Stromal cell of bone marrow (primary cell): ENCODE measurements at regions not wholly inside any gene's neighbourhood (a gene's known extent, or its start where the extent isn't known, plus 50 kb on each side); places are given as distances from the start of the nearest gene placed in this dataset.

Source experiments
- DNase-seq: peaks from one replicate; pipeline ENCODE4 v3.0.0-alpha.2; 2012; ENCODE audit warnings: low read depth

DNA sequence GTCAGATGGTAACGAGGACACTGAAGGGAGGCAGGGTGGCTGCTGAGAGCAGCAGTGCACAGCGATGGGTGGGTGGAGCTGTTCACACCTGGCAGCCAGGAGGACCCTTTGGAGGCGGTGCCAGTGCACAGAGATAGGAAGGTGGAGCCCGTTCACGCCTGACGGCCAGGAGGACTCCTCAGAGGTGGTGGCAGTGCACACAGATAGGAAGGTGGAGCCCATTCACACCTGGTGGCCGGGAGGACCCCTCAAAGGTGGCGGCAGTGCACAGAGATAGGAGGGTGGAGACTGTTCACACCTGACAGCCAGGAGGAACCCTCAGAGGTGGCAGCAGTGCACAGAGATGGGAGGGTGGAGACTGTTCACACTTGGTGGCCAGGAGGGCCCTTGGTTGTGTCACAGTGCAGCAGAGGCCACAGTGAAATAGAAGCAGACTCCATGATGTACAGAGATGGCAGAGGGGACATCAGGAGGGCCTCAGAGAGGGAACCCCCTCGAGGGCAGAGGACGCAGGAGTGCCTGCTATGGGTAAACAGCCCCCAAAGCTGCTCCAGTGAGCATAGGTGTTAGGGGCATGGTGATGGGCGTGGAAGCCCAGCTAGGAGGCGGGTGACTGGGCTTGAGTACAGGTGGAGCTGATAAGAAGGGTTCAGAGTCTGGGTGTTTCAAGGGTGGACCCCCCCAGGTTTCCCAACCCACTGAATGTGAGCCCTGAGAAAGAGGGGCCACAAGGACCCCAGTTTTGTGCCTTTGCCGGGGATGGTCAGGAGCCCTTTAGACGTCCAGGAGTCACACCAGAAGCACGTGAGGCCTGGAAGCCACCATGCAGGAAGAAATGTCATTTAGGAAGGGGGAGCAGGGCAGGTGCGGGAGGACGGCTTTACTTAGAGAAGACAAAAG, 566.7 kb downstream of the BRD1 start:
- no peak for DNase-seq

DNA sequence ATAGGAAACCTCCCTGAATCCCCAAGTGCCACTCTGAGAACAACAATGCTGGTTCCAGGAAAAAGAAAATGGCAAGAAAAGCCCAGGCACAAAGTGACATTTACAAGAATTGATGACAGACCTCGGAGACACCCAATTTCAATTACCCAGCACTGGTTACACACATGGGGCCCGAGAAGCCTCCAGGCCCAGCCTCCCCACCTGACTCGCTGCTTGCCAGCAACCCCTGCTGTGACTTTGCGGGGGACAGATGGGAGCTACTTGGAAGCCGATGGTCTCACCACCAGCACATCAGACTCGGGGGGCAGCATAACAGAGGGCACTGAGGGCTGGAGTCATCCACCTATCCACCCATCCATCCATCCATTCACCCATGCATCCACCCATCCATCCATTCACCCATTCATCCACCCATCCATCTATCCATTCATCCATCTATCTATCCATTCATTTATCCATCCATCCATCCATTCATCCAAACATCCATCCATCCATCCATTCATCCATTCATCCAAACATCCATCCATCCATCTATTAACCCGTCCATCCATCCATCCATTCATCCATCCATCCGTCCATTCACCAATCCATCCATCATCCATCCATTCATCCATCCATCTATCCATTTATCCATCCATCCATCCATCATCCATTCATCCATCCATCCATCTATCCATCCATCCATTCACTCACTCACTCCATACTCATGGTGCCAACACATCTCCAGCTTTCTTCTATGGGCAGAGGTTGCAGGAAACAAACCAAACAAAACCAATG, 567.6 kb downstream of the BRD1 start:
- DNase-seq, result no peak

DNA sequence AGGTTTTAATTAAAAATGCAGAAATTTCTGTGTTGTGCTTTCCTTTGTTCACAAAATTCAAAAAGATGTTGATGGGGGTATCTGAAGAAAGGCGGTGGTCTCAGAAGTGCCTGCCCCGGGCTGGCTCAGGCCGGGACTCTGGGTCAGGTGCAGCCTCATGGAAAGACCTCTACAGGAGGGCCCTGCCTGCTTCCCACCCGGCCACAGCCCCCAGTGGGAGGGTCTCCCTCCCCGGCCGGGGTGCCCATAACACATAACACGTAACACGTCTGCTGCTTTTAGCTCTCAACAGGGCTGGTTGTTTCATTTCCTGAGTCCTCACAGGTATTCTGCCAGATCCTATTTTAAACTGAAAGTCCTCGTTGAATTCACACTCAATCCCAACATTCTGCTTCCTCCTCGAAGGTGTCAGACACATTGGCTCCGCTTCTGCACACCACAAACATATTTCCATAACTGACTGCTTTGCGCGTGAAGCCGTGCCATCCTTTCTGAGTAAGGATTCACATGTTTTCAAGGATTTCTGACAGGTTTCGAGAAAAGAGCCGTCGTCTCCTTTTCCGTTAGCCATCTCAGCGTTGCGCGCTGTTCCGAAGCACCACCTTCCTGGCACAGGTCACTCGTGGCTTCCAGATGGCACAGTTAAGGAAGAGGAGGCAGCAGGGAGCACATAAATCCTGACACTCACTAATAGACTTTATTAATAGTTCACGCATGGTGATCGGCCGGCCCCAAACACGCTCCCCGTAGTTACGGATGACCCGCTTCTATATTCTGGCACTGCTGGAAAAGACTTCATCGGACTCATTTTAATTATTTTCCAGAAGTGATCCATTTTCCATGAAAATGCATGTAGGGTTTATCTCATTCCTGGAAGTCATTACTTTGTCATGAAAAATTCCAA, 569.3 kb downstream of the BRD1 start:
- DNase-seq, result no peak

DNA sequence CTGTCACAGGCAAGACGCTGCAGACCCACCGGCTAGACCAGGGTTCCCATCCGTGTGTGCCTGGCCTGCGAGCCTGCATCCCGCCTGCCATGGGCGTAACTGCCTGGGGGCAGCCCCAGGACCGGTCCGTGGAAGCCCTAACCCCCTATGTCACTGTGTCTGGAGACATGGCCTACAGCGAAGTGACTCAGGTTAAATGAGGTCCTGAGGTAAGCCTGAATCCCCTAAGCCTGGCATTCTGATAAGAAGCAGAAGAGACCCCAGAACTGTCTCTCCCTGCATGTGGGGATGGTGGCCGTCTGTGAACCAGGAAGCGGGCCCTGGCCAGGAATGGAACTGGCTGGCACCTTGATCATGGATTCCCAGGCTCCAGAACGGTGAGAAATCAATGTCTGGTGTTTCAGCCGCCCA, 570.1 kb downstream of the BRD1 start:
- no peak for DNase-seq

DNA sequence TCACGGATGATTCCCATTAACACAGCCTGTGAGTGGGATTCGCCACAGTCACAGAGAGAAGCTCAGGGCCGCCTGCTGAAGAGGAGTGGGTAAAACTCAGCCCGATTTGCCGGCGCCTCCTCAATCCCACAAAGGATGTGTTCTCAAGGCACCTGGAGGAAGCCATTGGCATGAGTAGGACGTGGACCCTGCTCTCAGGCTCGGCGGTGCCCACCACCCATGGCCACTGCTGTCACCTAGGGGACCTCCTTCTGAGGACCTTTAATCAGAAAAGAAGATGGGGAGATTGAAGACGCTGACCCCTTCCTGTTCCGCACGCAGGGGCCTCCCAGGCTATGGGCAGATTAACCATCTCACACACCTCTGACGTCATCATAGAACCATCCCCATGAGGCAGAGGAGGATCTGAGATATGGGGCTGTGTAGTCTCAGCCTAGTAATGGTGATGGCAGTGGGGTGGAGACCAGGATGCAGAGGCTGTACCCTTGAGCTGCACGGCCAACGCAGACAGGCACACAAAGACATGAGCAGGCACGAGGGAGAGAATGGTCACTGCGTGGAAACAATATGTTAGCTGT, 571.8 kb downstream of the BRD1 start:
- DNase-seq, result no peak

DNA sequence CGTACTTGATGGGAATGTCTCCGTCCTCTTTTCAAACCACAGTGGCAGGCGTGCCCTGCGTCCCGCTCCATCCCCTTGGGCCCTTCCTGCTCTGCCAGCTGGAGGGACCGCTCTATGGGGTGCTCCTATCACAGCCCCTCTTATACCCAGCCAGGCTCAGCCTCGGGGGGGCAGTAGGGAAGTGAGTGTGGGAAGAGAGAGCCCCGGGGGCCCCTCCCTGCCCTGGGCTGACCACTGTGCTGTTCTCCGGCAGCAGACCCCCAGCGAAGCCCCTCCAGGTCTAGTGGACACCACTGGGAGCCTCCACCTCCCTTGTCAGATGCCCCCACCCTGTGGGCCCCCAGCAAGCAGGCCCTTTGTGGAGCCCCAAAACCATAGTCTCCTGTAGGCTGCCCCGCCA, 572.5 kb downstream of the BRD1 start:
- DNase-seq, result no peak

DNA sequence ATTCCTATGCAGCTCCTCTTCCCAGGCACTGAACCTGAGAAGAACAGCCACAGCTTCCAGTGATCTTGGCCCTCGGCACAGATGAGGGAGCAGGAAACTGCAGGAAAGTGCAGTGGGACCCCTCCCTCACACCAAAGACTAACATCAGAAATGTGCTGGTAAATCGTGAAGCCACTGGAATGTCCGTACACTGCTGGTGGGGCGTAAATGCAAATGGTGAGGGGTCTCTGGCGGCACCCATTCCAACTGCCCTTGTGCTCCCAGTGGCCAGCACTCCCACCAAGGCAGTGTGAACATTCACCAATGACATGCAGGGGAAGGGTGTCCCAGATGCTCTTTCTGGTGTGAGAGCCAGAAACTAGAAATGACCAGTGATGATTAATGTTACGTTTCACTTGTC, 574.0 kb downstream of the BRD1 start:
- no peak for DNase-seq

DNA sequence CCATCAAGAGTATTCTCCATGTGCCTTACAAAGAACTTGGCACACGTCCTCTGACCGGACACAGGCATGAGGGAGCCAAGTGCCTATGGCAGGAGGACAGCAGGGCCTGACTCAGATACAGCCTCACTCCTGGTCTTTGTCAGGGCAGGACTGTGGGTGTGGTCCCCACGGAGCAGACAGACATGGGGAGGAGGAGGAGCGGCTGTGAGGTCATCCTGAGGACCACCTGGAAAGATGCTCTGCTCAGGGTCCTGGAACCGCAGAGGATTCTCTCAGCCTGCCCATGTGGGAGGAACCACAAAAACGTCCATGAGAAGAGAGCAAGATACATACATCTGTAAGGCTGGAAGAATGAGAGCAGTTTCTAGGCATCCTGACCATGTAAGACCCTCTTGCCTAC, 576.3 kb downstream of the BRD1 start:
- no peak for DNase-seq

DNA sequence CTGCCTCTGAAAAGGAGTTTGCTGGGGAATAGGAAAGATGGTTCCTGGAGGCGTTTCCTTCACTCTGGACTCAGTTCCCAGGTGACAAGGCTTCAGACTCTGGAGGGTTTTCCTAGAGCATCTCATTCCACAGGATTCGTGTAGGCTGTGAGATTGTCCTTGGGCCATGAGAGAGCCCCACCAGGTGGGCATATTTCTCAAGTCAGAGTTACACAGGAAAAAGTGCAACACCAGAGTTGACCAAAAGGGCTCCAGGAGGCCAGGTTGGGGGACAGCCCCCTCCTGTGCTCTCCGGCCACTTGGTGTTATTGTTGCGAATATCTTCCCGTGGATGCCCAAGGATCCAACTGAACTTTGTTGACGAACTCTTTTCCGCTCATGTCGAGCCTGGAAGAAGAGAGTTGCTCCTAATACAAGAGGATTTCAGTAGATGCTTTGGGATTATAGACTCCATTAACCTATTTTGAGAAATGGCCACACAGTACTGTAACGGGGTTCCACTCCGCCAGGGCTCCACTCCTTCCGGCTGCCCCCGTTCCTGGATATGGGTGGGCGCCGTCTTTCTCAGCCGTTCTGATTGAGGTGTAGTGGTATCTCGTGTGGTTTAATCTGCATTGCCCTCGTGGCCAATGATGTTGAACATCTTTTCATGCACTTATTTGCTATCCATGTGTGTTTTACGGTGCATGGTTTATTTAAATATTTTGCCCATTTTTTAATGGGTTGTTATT, 580.3 kb downstream of the BRD1 start:
- no peak for DNase-seq

DNA sequence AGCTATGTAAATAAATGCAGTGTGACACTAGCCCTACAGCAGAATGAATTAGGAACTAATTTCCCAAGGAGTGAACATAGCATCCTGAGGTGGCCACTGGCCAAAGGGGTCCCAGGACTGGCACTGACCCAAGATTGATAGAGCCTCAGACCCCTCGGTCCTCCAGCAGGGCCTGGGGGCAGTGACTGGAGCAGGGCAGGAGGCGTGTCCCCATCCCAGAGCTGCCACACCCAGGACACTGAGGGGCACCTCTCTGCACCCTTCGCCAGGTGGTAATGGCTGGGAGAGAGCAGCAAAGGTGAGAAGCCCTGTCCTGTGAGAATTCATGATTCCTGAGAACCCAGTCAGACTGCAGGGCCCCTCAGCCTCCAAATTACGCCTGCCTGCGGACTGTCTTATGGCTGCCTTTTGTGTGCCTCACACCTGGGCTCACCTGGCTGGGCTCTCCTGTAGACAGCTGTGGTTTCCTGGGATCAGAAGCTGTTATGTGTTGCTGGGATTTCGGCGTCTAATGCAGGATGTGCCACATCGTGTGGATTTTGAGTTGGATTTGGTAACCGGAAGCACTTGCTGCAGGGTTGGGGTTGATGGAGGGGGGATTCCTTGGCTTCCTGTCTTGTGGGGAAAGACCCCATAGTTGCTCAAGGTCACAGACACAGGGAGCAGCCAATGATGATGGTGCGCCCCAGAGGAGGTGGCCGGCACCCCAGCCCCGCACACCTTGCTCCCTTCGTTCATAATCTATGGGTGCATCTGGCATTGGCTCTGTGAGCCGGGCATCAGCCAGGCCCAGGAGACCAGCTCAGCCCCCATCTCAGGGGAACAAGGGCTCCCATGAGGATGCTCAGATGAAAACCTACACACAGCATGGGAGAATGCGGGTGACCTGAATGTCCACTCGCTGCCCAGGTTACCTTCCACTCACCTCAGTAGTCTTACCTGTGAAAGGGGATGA, 582.9 kb downstream of the BRD1 start:
- no peak for DNase-seq

DNA sequence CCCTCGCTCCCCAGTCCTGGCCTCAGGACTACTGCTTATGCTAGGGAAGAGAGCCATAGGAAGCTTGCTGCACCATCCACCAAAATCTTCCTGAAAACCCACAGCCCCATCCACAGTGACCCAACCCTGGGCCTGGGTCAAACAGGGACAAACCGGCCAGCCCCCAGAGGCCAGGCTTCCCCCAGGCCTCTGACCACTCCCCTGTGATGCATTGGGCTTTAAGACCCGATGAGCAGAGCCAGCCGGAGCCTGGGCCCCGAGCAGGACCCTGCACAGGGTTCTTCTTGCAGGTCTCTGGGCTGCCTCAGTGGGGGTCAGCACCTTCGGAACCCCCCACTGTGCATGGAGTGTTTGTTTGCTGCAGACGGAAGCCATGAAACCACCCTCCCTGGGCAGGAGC, 583.7 kb downstream of the BRD1 start:
- DNase-seq, result no peak

DNA sequence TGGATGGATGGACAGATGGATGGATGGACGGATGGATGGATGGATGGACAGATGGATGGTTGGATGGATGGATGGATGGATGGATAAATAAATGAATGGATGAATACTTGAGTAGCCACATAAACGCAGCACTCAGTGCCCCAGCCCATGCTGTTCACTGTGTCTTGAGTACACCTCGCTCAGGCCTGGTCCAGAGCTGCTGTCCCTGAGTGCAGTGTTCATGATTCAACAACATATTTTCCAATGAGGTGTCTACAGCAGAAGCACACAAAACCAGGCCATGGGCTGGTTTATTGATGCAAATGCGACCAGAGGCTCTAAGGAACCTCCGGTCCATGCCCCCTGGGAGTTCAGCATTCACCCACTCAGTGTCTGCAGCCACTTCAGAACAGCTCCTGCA, 584.3 kb downstream of the BRD1 start:
- DNase-seq, result no peak

DNA sequence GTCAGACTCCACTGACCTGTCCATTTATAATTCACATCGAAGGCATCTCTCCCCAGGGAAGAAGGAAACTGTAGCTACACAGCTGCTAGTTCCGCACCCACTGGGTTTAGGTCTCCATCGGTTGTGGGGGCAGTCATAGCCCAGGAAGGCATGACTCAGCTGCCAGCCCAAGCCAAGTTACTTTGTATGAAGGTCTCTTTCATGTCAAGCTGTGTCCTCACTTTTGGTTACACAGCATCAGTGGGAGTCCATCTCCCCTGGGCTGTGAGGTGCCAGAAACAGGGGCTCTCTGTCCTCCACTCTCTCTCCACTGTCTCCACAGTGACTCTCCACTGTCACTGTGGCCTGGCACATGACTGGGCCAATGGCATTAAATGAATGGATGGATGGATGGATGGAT, 585.2 kb downstream of the BRD1 start:
- no peak for DNase-seq

DNA sequence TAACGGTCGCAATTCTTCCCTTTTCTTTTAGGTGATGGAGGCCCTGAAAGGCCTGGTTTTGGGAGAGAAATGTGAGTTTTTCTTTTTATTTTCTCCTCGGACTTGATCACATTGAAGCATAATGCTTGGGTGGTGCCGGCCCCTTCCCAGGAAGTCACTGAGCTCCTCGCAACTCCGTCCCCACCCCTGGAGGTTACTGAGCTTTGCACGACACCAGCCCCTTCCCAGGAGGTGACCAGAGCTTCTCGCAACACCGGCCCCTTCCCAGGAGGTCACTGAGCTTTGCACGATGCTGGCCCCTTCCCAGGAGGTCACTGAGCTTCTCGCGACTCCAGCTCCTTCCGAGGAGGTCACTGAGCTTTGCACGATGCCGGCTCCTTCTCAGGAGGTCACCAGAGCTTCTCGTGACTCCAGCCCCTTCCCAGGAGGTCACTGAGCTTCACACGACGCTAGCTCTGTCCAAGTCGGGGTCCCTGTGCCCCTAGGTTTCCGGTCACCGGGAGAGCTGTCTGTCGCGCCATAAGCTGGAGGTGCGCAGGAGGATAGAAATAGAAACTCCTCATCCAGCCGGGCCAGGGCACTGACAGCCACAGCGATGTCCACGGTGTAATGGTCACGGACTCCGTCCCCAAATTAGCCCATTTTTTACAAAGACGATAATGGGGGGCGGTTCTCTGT, 586.4 kb downstream of the BRD1 start:
- DNase-seq, result no peak

DNA sequence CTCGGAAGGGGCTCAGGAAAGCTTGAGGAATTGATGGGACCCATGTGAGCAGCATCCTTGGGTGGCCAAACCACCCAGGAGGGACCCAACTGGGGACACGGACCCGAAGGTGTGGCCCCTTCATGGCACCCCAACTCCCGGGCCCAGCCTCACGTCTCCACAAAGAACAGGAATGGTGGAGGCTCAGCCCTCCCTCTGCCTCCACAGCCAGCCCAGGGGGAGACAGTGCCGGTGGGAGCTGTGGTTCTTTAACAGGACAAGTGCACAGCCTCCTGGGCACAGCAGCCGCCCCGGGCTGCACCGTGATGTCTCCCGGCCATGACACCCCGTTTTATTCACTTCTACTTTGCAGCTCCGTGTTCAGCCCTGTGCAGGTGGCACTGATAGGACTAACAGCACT, 587.2 kb downstream of the BRD1 start:
- DNase-seq, result no peak

DNA sequence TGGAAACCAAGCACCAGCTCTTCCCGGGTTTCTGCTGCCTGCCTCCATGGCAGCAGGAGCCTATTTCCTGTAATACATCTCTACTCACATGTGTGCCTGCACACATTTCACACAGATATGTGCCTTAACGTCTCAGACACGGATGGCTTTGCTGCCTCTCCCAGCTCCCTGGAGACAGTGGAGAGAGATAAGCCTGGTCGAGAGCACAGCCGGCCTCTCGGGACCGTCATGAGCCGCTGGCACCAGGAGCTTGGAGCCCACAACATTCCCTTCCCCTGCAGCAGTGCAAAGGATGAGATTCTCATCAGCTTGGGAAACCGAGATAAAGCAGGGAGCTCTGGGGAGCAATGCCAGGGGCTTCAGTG, 587.7 kb downstream of the BRD1 start:
- DNase-seq, result no peak

DNA sequence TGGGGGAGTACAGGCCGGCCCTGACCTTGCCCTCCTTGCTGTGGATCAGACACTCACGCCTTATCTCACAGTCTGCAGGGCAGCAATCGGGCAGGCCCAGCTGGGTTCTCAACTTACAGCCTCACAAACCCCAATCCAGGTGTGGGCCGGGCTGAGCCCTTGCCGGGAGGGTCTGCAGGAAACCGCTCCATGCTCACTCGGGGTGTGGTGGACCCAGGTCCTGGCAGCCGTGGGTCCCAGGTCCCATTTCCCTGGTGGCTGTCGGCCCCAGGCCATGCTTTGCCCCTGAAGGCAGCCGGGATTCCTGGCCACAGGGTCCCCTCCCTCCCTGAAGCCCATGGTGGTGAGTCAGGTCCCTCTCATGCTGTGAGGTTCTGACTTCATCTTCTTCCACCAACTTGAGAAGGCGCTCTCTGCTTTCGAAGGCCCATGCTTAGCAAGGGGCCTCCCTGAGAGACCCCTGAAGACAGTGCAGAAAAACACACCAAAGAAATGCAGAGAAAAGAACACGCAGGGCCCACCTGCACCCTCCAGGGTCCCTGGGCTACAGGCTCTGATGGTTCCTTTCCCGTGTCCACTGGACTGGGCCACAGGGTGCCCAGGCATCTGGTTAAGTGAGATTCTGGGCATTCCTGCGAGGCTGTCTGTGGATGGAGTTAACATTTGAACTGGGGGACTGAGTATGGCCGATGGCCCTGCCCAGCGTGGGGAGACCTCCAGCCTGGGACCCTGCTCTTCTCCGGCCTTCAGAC, 588.2 kb downstream of the BRD1 start:
- no peak for DNase-seq

DNA sequence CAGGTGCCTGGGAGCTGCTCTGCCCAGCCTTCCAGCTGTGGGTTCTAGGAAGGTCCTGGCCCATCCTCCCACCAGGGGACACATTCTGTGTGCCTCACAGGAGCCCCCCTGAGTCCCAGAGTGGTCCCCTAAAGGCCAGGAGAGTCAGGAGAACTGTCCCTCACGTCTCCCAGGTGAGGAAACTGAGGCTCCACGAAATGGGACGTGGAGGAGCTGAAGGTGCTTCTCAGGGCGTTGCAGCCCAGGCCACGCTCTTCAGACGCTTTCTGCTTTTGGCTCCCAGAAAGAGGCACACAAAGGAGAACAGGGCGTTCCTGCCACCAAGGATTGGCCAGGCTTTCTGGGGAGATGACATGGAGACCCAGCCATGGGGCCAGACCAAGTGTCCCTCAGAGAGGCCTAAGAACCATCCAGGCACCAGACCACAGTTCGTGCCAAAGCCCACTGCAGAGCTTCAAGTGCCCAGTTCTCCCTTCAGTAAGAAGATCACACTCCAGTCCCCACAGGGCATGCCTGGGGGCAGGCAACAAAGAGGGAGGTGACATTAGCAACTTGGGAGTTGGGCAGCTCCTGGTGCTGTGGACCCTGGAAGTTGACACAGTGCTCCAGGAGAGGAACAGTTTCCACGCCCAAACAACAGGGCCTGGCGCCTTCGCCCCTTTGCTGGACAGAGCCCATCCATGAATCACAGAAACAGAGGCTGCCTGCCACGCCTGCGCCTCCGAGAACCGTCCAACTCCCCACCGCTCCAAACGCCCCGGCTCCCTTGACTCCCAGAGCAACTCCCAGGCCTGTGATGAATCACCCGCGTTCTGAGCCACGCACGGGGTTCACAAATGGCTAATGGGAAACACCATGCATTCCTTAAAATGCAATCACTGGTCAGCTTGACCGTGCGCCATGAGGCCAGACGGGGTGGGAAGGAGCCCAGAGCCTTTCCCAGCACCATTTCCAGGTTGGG, 589.2 kb downstream of the BRD1 start:
- DNase-seq, result no peak
